SK-N-SH (cell line): ENCODE measurements at regions not wholly inside any gene's neighbourhood (a gene's known extent, or its start where the extent isn't known, plus 50 kb on each side); places are given as distances from the start of the nearest gene placed in this dataset.

Experiments used
- CTCF ChIA-PET: fragments of 300-600, 350-600 bp; formaldehyde crosslinking; extraction: SDS; loops from one replicate; lab custom pipeline; 2021; lab: Yijun Ruan, JAX
- POLR2A ChIA-PET: fragments of 350-600 bp; sonication (Branson Sonifier 250); formaldehyde crosslinking; extraction: SDS; loops from one replicate; lab custom pipeline; 2020; ENCODE audit warnings: antibody characterized with exemption, inconsistent platforms; lab: Yijun Ruan, JAX
- DNase-seq: peaks from one replicate; pipeline ENCODE4 v3.0.0; 2012
- H2AFZ ChIP-seq: fragments of 200-600 bp; sonication (generic); 2 replicates; pipeline ENCODE4 v1.8.1; 2016; ENCODE audit warnings: antibody characterized with exemption, mild to moderate bottlenecking, low read depth
- H3F3A ChIP-seq: fragments of 200-600 bp; sonication (generic); replicated peaks from 2 replicates; pipeline ENCODE3; 2016; ENCODE audit warnings: antibody characterized with exemption, mild to moderate bottlenecking; ENCODE audit not compliant: insufficient read depth
- H3K27ac ChIP-seq, 2 experiments: fragments of 200-500 bp in 1 of 2; fragments of 200-600 bp in 1 of 2; sonication (Bioruptor generic) in 1 of 2; sonication (generic), shearing (Covaris generic) in 1 of 2; 2 replicates each; pipeline versions ENCODE4 v1.5.1 to v1.6.1; 2014 to 2016; ENCODE audit warnings: low read depth in 2 of 2, inconsistent platforms in 1 of 2, low read length in 1 of 2, mild to moderate bottlenecking in 1 of 2, mixed read lengths in 1 of 2
- H3K27me3 ChIP-seq: fragments of 200-600 bp; sonication (generic), shearing (Covaris generic); 2 replicates; pipeline ENCODE4 v1.6.1; 2016; ENCODE audit warnings: mixed run types; ENCODE audit not compliant: insufficient read depth
- H3K36me3 ChIP-seq, 2 experiments: fragments of 200-500 bp in 1 of 2; fragments of 200-600 bp in 1 of 2; sonication (Bioruptor generic) in 1 of 2; sonication (generic) in 1 of 2; replicated peaks in 1 of 2; 2 replicates each; pipeline versions ENCODE3 to v1.5.1; 2014 to 2016; ENCODE audit warnings: low read length in 1 of 2, mild to moderate bottlenecking in 1 of 2; ENCODE audit not compliant: insufficient read depth in 2 of 2, control insufficient read depth in 1 of 2
- H3K4me1 ChIP-seq, 2 experiments: fragments of 200-500 bp in 1 of 2; fragments of 200-600 bp in 1 of 2; sonication (Bioruptor generic) in 1 of 2; sonication (generic), shearing (Covaris generic) in 1 of 2; 2 replicates each; pipeline versions ENCODE4 v1.5.1 to v1.6.1; 2014 to 2016; ENCODE audit warnings: low read depth in 1 of 2, low read length in 1 of 2, mixed run types in 1 of 2; ENCODE audit not compliant: insufficient read depth in 2 of 2, control insufficient read depth in 1 of 2
- H3K4me2 ChIP-seq: fragments of 200-600 bp; sonication (generic), shearing (Covaris generic); 2 replicates; pipeline ENCODE4 v1.6.1; 2017; ENCODE audit warnings: mixed run types
- H3K4me3 ChIP-seq, 2 experiments: fragments of 200-500 bp in 1 of 2; fragments of 200-600 bp in 1 of 2; sonication (Bioruptor generic) in 1 of 2; sonication (generic), shearing (Covaris generic) in 1 of 2; 2 replicates each; pipeline versions ENCODE4 v1.5.1 to v1.8.1; 2014 to 2016; ENCODE audit warnings: low read depth in 2 of 2, inconsistent platforms in 1 of 2, low read length in 1 of 2, mild to moderate bottlenecking in 1 of 2, mixed read lengths in 1 of 2, moderate library complexity in 1 of 2
- H3K79me2 ChIP-seq: fragments of 200-600 bp; sonication (generic); 2 replicates; pipeline ENCODE4 v1.8.1; 2017; ENCODE audit warnings: mild to moderate bottlenecking; ENCODE audit not compliant: insufficient read depth
- H3K9ac ChIP-seq: fragments of 200-600 bp; sonication (generic); 2 replicates; pipeline ENCODE4 v1.6.1; 2017; ENCODE audit warnings: mixed run types
- H3K9me2 ChIP-seq: fragments of 200-600 bp; sonication (generic); 2 replicates; pipeline ENCODE4 v1.6.1; 2017; ENCODE audit warnings: mixed run types
- H3K9me3 ChIP-seq: fragments of 200-600 bp; sonication (generic); 2 replicates; pipeline ENCODE4 v1.6.1; 2017; ENCODE audit warnings: mixed run types, mild to moderate bottlenecking, moderate library complexity
- H4K20me1 ChIP-seq: fragments of 200-600 bp; sonication (generic); 2 replicates; pipeline ENCODE4 v1.6.1; 2017; ENCODE audit warnings: mild to moderate bottlenecking, mixed run types; ENCODE audit not compliant: insufficient read depth
- CHD2 ChIP-seq: fragments of 150-350 bp; IDR thresholded peaks from 2 replicates; pipeline ENCODE4 v1.6.1; 2018; ENCODE audit warnings: low read length; ENCODE audit not compliant: partially characterized antibody
- EP300 ChIP-seq, 2 experiments: IDR thresholded peaks; 2 replicates each; pipeline versions ENCODE4 v1.4.0 to v1.6.1; 2012; ENCODE audit warnings: borderline replicate concordance in 1 of 2, low read depth in 1 of 2, low read length in 1 of 2
- FOXJ3 ChIP-seq: sonication (generic); formaldehyde crosslinking; IDR thresholded peaks from 2 replicates; pipeline ENCODE4 v1.5.1; 2020; ENCODE audit warnings: mild to moderate bottlenecking, missing genetic modification reagents
- GABPA ChIP-seq: IDR thresholded peaks from 2 replicates; pipeline ENCODE4 v1.4.0; 2012; ENCODE audit warnings: low read depth, mild to moderate bottlenecking
- GATA2 ChIP-seq: sonication (generic); formaldehyde crosslinking; IDR thresholded peaks from 2 replicates; pipeline ENCODE4 v1.5.0; 2020; ENCODE audit warnings: mild to moderate bottlenecking, missing genetic modification reagents
- NRF1 ChIP-seq: IDR thresholded peaks from 2 replicates; pipeline ENCODE4 v1.6.1; 2012; ENCODE audit warnings: low read depth, mild to moderate bottlenecking, low read length
- RAD21 ChIP-seq: IDR thresholded peaks from 2 replicates; pipeline ENCODE4 v1.6.1; 2012; ENCODE audit warnings: mild to moderate bottlenecking, low read length
- RFX5 ChIP-seq: IDR thresholded peaks from 2 replicates; pipeline ENCODE4 v1.6.1; 2012; ENCODE audit warnings: mild to moderate bottlenecking, improper control_type of control experiment, low read length
- TAF1 ChIP-seq: IDR thresholded peaks from 2 replicates; pipeline ENCODE4 v1.6.1; 2012; ENCODE audit warnings: low read depth, mild to moderate bottlenecking, low read length, moderate library complexity, borderline replicate concordance
- TEAD4 ChIP-seq: IDR thresholded peaks from 2 replicates; pipeline ENCODE4 v1.4.0; 2012; ENCODE audit warnings: mild to moderate bottlenecking, borderline replicate concordance; ENCODE audit not compliant: insufficient read depth
- WGBS: methylation state at CpG from one replicate; pipeline ENCODE4 v1.1.6; 2017; ENCODE audit warnings: low lambda C conversion rate; 5-methylcytosine and 5-hydroxymethylcytosine counted together
- TF ChIP-seq, protein P1 (sequence below): IDR thresholded peaks from 2 replicates; pipeline ENCODE4 v1.6.1; 2012; ENCODE audit warnings: mild to moderate bottlenecking, low read depth, low read length, moderate library complexity
- TF ChIP-seq, protein P2 (sequence below): IDR thresholded peaks from 2 replicates; pipeline ENCODE4 v1.4.0; 2012; ENCODE audit warnings: low read depth, borderline replicate concordance
- TF ChIP-seq, protein P3 (sequence below): IDR thresholded peaks from 2 replicates; pipeline ENCODE4 v1.4.0; 2012; ENCODE audit warnings: low read depth, borderline replicate concordance
- TF ChIP-seq, protein P4 (sequence below): fragments of 200-600 bp; sonication (generic); IDR thresholded peaks from 2 replicates; pipeline ENCODE4 v1.6.1; 2017; ENCODE audit warnings: antibody characterized with exemption, mild to moderate bottlenecking, moderate library complexity
- TF ChIP-seq, protein P5 (sequence below): fragments of 150-350 bp; IDR thresholded peaks from 2 replicates; pipeline ENCODE4 v1.6.1; 2017; ENCODE audit warnings: antibody characterized with exemption, low read length, low read depth, borderline replicate concordance

DNA sequence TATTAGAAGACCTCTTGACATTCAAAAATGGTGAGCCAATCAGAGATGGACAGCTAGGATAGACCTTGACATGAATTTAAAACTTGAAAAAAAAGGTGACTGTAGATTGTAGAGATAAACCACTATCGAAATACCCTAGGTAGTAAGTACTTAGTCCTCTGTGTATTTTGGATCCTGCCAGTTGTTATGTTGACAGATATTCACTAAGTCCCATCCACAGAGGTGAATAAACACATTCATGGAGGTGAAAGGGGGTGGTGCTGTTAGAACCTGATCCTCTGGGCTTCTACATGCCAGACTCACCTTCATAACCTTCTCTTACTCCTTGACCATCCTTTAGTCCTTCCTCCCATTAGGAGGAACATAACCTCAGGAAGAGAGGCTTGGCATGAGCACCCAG is 72.3 kb downstream of the OTX2 start:
- POLR2A ChIA-PET: no interaction called here
- no peak for DNase-seq
- no peak overlapping the region for H3K4me3 ChIP-seq

More for the DNA sequence above, 72.3 kb downstream of the OTX2 start:
- 0% methylated on average over 1 of the region's 1 CpG for whole genome bisulfite sequencing
- no peak overlapping the region for H3K4me2 ChIP-seq
- no peaks in the 10 kb centered on the region for H3K36me3 ChIP-seq
- H3K9me3 ChIP-seq: no peaks in the 10 kb centered on the region
- H3K9ac ChIP-seq: no peak overlapping the region
- no peaks in the 10 kb centered on the region for H3F3A ChIP-seq
- no peaks in the 10 kb centered on the region for H3K9me2 ChIP-seq
- H4K20me1 ChIP-seq: no peaks in the 10 kb centered on the region
- no peaks in the 10 kb centered on the region for H3K79me2 ChIP-seq
- H2AFZ ChIP-seq: no peak overlapping the region
- H3K27me3 ChIP-seq: no peaks in the 10 kb centered on the region; the same call in 1 of the 2 replicates
- CTCF ChIA-PET: interaction anchor here (1.0 kb wide), 1 partner anchor 444 kb away, joined by 3 read pairs; no protein-coding TSS in a partner anchor
- TF ChIP-seq FOXJ3 (CRISPR knock-in tag) (no peak), TEAD4 (no peak), EP300 (IDR thresholded peaks at IDR 0.05; ENCODE audit: borderline replicate concordance in 1 of 2, low read depth in 1 of 2, low read length in 1 of 2) (no peak), GATA2 (no peak), TAF1 (no peak), RFX5 (no peak), NRF1 (no peak), CHD2 (no peak), GABPA (no peak), RAD21 (no peak)
- TF ChIP-seq, protein P1, sequence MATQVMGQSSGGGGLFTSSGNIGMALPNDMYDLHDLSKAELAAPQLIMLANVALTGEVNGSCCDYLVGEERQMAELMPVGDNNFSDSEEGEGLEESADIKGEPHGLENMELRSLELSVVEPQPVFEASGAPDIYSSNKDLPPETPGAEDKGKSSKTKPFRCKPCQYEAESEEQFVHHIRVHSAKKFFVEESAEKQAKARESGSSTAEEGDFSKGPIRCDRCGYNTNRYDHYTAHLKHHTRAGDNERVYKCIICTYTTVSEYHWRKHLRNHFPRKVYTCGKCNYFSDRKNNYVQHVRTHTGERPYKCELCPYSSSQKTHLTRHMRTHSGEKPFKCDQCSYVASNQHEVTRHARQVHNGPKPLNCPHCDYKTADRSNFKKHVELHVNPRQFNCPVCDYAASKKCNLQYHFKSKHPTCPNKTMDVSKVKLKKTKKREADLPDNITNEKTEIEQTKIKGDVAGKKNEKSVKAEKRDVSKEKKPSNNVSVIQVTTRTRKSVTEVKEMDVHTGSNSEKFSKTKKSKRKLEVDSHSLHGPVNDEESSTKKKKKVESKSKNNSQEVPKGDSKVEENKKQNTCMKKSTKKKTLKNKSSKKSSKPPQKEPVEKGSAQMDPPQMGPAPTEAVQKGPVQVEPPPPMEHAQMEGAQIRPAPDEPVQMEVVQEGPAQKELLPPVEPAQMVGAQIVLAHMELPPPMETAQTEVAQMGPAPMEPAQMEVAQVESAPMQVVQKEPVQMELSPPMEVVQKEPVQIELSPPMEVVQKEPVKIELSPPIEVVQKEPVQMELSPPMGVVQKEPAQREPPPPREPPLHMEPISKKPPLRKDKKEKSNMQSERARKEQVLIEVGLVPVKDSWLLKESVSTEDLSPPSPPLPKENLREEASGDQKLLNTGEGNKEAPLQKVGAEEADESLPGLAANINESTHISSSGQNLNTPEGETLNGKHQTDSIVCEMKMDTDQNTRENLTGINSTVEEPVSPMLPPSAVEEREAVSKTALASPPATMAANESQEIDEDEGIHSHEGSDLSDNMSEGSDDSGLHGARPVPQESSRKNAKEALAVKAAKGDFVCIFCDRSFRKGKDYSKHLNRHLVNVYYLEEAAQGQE: no peak
- TF ChIP-seq, protein P2, sequence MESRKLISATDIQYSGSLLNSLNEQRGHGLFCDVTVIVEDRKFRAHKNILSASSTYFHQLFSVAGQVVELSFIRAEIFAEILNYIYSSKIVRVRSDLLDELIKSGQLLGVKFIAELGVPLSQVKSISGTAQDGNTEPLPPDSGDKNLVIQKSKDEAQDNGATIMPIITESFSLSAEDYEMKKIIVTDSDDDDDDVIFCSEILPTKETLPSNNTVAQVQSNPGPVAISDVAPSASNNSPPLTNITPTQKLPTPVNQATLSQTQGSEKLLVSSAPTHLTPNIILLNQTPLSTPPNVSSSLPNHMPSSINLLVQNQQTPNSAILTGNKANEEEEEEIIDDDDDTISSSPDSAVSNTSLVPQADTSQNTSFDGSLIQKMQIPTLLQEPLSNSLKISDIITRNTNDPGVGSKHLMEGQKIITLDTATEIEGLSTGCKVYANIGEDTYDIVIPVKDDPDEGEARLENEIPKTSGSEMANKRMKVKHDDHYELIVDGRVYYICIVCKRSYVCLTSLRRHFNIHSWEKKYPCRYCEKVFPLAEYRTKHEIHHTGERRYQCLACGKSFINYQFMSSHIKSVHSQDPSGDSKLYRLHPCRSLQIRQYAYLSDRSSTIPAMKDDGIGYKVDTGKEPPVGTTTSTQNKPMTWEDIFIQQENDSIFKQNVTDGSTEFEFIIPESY: no peak
- TF ChIP-seq, protein P3, sequence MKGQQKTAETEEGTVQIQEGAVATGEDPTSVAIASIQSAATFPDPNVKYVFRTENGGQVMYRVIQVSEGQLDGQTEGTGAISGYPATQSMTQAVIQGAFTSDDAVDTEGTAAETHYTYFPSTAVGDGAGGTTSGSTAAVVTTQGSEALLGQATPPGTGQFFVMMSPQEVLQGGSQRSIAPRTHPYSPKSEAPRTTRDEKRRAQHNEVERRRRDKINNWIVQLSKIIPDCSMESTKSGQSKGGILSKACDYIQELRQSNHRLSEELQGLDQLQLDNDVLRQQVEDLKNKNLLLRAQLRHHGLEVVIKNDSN: no peak
- TF ChIP-seq, protein P4, sequence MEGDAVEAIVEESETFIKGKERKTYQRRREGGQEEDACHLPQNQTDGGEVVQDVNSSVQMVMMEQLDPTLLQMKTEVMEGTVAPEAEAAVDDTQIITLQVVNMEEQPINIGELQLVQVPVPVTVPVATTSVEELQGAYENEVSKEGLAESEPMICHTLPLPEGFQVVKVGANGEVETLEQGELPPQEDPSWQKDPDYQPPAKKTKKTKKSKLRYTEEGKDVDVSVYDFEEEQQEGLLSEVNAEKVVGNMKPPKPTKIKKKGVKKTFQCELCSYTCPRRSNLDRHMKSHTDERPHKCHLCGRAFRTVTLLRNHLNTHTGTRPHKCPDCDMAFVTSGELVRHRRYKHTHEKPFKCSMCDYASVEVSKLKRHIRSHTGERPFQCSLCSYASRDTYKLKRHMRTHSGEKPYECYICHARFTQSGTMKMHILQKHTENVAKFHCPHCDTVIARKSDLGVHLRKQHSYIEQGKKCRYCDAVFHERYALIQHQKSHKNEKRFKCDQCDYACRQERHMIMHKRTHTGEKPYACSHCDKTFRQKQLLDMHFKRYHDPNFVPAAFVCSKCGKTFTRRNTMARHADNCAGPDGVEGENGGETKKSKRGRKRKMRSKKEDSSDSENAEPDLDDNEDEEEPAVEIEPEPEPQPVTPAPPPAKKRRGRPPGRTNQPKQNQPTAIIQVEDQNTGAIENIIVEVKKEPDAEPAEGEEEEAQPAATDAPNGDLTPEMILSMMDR: no peak
- TF ChIP-seq, protein P5, sequence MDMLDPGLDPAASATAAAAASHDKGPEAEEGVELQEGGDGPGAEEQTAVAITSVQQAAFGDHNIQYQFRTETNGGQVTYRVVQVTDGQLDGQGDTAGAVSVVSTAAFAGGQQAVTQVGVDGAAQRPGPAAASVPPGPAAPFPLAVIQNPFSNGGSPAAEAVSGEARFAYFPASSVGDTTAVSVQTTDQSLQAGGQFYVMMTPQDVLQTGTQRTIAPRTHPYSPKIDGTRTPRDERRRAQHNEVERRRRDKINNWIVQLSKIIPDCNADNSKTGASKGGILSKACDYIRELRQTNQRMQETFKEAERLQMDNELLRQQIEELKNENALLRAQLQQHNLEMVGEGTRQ: no peak
- no peak overlapping the region for H3K27ac ChIP-seq
- H3K4me1 ChIP-seq: no peaks in the 10 kb centered on the region
